ENCODE measurements at regions not wholly inside any gene's neighbourhood (a gene's known extent, or its start where the extent isn't known, plus 50 kb on each side); places are given as distances from the start of the nearest gene placed in this dataset.
A peak's percentile ranks its signal among the peaks of the same experiment; 100 is the strongest.

DNA sequence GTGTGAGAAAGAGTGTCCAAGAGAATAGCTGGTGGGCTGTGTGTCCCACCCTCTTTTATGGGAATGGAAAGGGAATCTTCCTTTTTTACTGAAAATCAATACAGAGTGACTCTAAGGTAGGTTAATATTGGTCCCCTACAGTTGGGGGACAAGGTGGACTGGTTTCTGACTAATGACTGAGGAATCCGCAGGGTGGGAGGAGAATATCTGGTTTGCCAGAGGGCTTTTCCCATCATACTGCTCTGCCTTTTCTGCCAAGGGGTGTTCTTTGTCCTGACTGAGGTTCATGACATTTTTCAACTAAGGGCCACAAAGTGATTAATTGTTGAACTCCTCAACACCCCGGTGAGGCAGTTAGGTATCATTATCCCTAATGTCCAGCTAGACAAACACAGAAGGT lies 261.6 kb downstream of the SPATA18 start:
- no peak overlapping the region for H2AFZ ChIP-seq (ENCODE audit: low read depth, low read length)
- Mint-ChIP-seq H3K9me3 (ENCODE audit: unreplicated experiment) (peaks cover 4% of the 10 kb centered on the region), H3K4me1 (ENCODE audit: low read depth, unreplicated experiment) (peaks cover 19% of the 10 kb centered on the region), H3K27ac (ENCODE audit: unreplicated experiment) (peak overlapping the region; percentile 31), H3K27me3 (ENCODE audit: low read depth, unreplicated experiment) (peaks cover 4% of the 10 kb centered on the region), H3K4me3 (ENCODE audit: unreplicated experiment) (no peak overlapping the region), H3K36me3 (ENCODE audit: low read depth, unreplicated experiment) (no peaks in the 10 kb centered on the region)
- H3K27ac ChIP-seq (ENCODE audit: low read depth, low read length): no peak overlapping the region
- H3K4me1 ChIP-seq (ENCODE audit: insufficient read depth, low read length): no peaks in the 10 kb centered on the region
- H3K79me2 ChIP-seq (ENCODE audit: insufficient read depth, low read length): no peaks in the 10 kb centered on the region
- FAIRE-seq: no peak
- no peak overlapping the region for H3K4me3 ChIP-seq (ENCODE audit: insufficient read depth, low read depth, low read length)
- no peak for DNase-seq (ENCODE audit: low read depth)
- H3K36me3 ChIP-seq (ENCODE audit: insufficient read depth, low read length): no peaks in the 10 kb centered on the region
- H4K20me1 ChIP-seq (ENCODE audit: insufficient read depth, low read length): no peaks in the 10 kb centered on the region
- H3K9ac ChIP-seq (ENCODE audit: low read length): no peak overlapping the region
- H3K4me2 ChIP-seq (ENCODE audit: low read length): no peak overlapping the region
- H3K27me3 ChIP-seq (ENCODE audit: insufficient read depth, low read length): no peaks in the 10 kb centered on the region
- no peaks in the 10 kb centered on the region for H3K9me3 ChIP-seq (ENCODE audit: insufficient read depth, low read depth, low read length)
- no peak for TF ChIP-seq EZH2 (IDR thresholded peaks at IDR 0.05; ENCODE audit: insufficient read depth, low read length)
- TF ChIP-seq, protein P1, sequence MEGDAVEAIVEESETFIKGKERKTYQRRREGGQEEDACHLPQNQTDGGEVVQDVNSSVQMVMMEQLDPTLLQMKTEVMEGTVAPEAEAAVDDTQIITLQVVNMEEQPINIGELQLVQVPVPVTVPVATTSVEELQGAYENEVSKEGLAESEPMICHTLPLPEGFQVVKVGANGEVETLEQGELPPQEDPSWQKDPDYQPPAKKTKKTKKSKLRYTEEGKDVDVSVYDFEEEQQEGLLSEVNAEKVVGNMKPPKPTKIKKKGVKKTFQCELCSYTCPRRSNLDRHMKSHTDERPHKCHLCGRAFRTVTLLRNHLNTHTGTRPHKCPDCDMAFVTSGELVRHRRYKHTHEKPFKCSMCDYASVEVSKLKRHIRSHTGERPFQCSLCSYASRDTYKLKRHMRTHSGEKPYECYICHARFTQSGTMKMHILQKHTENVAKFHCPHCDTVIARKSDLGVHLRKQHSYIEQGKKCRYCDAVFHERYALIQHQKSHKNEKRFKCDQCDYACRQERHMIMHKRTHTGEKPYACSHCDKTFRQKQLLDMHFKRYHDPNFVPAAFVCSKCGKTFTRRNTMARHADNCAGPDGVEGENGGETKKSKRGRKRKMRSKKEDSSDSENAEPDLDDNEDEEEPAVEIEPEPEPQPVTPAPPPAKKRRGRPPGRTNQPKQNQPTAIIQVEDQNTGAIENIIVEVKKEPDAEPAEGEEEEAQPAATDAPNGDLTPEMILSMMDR (IDR thresholded peaks at IDR 0.05; ENCODE audit: insufficient read depth, low read depth, low read length): no peak

DNA sequence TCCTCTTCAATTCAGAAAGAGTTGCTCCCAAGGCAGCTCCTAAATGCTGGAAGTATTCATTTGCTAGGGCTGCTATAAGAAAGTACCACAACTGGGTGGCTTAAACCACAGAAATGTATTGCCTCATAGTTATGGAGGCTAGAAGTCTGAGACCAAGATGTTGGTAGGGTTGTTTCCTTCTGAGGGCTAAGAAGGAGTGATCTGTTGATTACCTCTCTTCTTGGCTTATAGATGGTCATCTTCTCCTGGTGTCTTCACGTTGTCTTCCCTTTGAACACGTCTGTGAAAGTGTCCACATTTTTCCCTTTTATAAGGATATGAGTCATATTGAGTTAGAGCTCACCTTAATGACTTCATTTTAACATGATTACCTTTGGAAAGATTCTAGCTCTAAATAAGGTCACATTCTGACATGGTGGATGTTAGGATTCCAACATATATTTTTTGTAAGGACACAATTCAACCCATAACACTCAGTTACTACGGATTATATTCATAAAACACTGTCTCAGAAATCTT lies 266.3 kb downstream of the SPATA18 start:
- DNase-seq (ENCODE audit: low read depth) (no peak), FAIRE-seq (no peak)
- Histone ChIP-seq H3K4me3 (ENCODE audit: insufficient read depth, low read depth, low read length) (no peak overlapping the region), H3K4me1 (ENCODE audit: insufficient read depth, low read length) (no peaks in the 10 kb centered on the region), H3K27me3 (ENCODE audit: insufficient read depth, low read length) (no peaks in the 10 kb centered on the region), H3K9ac (ENCODE audit: low read length) (no peak overlapping the region), H2AFZ (ENCODE audit: low read depth, low read length) (no peak overlapping the region), H3K36me3 (ENCODE audit: insufficient read depth, low read length) (no peaks in the 10 kb centered on the region), H3K4me2 (ENCODE audit: low read length) (no peak overlapping the region), H3K27ac (ENCODE audit: low read depth, low read length) (no peak overlapping the region), H4K20me1 (ENCODE audit: insufficient read depth, low read length) (no peaks in the 10 kb centered on the region), H3K9me3 (ENCODE audit: insufficient read depth, low read depth, low read length) (no peaks in the 10 kb centered on the region), H3K79me2 (ENCODE audit: insufficient read depth, low read length) (no peaks in the 10 kb centered on the region)
- no peak for TF ChIP-seq EZH2 (IDR thresholded peaks at IDR 0.05; ENCODE audit: insufficient read depth, low read length)
- TF ChIP-seq, protein P1 (IDR thresholded peaks at IDR 0.05; ENCODE audit: insufficient read depth, low read depth, low read length): no peak
- Mint-ChIP-seq H3K27ac (ENCODE audit: unreplicated experiment) (no peak overlapping the region), H3K4me3 (ENCODE audit: unreplicated experiment) (no peak overlapping the region), H3K4me1 (ENCODE audit: low read depth, unreplicated experiment) (peaks cover 16% of the 10 kb centered on the region), H3K9me3 (ENCODE audit: unreplicated experiment) (no peaks in the 10 kb centered on the region), H3K27me3 (ENCODE audit: low read depth, unreplicated experiment) (peaks cover 4% of the 10 kb centered on the region), H3K36me3 (ENCODE audit: low read depth, unreplicated experiment) (no peaks in the 10 kb centered on the region)

DNA sequence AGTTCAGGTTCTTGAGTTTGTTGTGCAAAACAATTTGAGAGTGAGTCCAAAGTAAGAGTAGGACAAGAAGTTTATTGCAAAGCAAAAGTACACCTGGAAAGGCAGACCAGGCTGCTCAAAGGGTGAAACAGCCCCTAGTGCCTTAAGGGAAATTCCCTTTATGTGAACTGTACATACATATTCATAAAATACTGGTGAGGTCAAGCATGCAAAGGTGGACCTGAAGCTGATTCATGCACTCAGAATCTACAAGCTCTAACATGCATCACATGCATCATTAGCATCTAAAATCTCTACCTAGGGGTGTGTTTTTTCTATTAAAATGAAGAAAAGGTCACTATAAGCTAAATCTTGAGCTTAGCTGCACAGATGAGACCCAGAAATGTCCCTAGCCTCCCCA lies 266.9 kb downstream of the SPATA18 start:
- Histone ChIP-seq H3K36me3 (ENCODE audit: insufficient read depth, low read length) (no peaks in the 10 kb centered on the region), H3K4me2 (ENCODE audit: low read length) (no peak overlapping the region), H2AFZ (ENCODE audit: low read depth, low read length) (no peak overlapping the region), H3K79me2 (ENCODE audit: insufficient read depth, low read length) (no peaks in the 10 kb centered on the region), H3K27me3 (ENCODE audit: insufficient read depth, low read length) (no peaks in the 10 kb centered on the region), H4K20me1 (ENCODE audit: insufficient read depth, low read length) (no peaks in the 10 kb centered on the region), H3K9ac (ENCODE audit: low read length) (no peak overlapping the region), H3K4me3 (ENCODE audit: insufficient read depth, low read depth, low read length) (no peak overlapping the region), H3K4me1 (ENCODE audit: insufficient read depth, low read length) (no peaks in the 10 kb centered on the region), H3K9me3 (ENCODE audit: insufficient read depth, low read depth, low read length) (no peaks in the 10 kb centered on the region), H3K27ac (ENCODE audit: low read depth, low read length) (no peak overlapping the region)
- Mint-ChIP-seq H3K27ac (ENCODE audit: unreplicated experiment) (no peak overlapping the region), H3K4me3 (ENCODE audit: unreplicated experiment) (no peak overlapping the region), H3K9me3 (ENCODE audit: unreplicated experiment) (no peaks in the 10 kb centered on the region), H3K27me3 (ENCODE audit: low read depth, unreplicated experiment) (peaks cover 4% of the 10 kb centered on the region), H3K4me1 (ENCODE audit: low read depth, unreplicated experiment) (peaks cover 10% of the 10 kb centered on the region), H3K36me3 (ENCODE audit: low read depth, unreplicated experiment) (no peaks in the 10 kb centered on the region)
- TF ChIP-seq, protein P1 (IDR thresholded peaks at IDR 0.05; ENCODE audit: insufficient read depth, low read depth, low read length): no peak
- FAIRE-seq (no peak), DNase-seq (ENCODE audit: low read depth) (no peak)
